T-helper 1 cell treated with Interleukin-12 subunit alpha and Interleukin-12 subunit beta and Interleukin-4 antibody, amounts not matched to agents 30 ng/mL and 1 ng/mL, for 36 hours (primary cell): ENCODE measurements at regions not wholly inside any gene's neighbourhood (a gene's known extent, or its start where the extent isn't known, plus 50 kb on each side); places are given as distances from the start of the nearest gene placed in this dataset.
"Not testable (repeated sequence)": the region's sequence is repeated elsewhere in the genome, so short reads cannot be mapped to it uniquely, and the experiment has no call there.

Experiments
- intact Hi-C: fragments of 100-400 bp; cut with micrococcal nuclease; formaldehyde crosslinking; loops from one replicate; pipeline ENCODE4 v1.15.1; 2024

- intact Hi-C loops: no loop called here
Measured at GRCh38 chr14:38718519-38718918, 384.5 kb downstream of the SEC23A start.

- intact Hi-C loops: no loop called here
Measured at GRCh38 chr14:38716926-38717325, 386.1 kb downstream of the SEC23A start.

GRCh38 chr14:38710881-38711280, 392.2 kb downstream of the SEC23A start:
- intact Hi-C loops: no loop called here

GRCh38 chr14:38710196-38710595, 392.8 kb downstream of the SEC23A start:
- intact Hi-C loops: no loop called here

GRCh38 chr14:38705220-38705619, 397.8 kb downstream of the SEC23A start:
- intact Hi-C loops: no loop called here

GRCh38 chr14:38704220-38704619, 398.8 kb downstream of the SEC23A start:
- intact Hi-C loops: no loop called here

- intact Hi-C loops: no loop called here
Measured at GRCh38 chr14:38696925-38697324, 406.1 kb downstream of the SEC23A start.

GRCh38 chr14:38693423-38693822, 409.6 kb downstream of the SEC23A start:
- intact Hi-C loops: no loop called here

- intact Hi-C loops: no loop called here
Measured at GRCh38 chr14:38669027-38669426, 413.1 kb upstream of the CLEC14A start.

GRCh38 chr14:38663382-38663781, 407.5 kb upstream of the CLEC14A start:
- intact Hi-C loops: no loop called here

GRCh38 chr14:38662781-38663180, 406.9 kb upstream of the CLEC14A start:
- intact Hi-C loops: no loop called here

- intact Hi-C loops: no loop called here
Measured at GRCh38 chr14:38646391-38646790, 390.5 kb upstream of the CLEC14A start.

- intact Hi-C loops: not testable (repeated sequence)
Measured at GRCh38 chr14:38634913-38635312, 379.0 kb upstream of the CLEC14A start.

GRCh38 chr14:38629412-38629811, 373.5 kb upstream of the CLEC14A start:
- intact Hi-C loops: no loop called here

GRCh38 chr14:38627163-38627562, 371.3 kb upstream of the CLEC14A start:
- intact Hi-C loops: no loop called here

- intact Hi-C loops: no loop called here
Measured at GRCh38 chr14:38623661-38624060, 367.8 kb upstream of the CLEC14A start.

- intact Hi-C loops: no loop called here
Measured at GRCh38 chr14:38618514-38618913, 362.6 kb upstream of the CLEC14A start.

- intact Hi-C loops: no loop called here
Measured at GRCh38 chr14:38616959-38617358, 361.1 kb upstream of the CLEC14A start.

- intact Hi-C loops: no loop called here
Measured at GRCh38 chr14:38611928-38612327, 356.0 kb upstream of the CLEC14A start.

GRCh38 chr14:38608244-38608643, 352.4 kb upstream of the CLEC14A start:
- intact Hi-C loops: no loop called here

GRCh38 chr14:38605193-38606114, 349.6 kb upstream of the CLEC14A start:
- intact Hi-C loops: no loop called here

- intact Hi-C loops: not testable (repeated sequence)
Measured at GRCh38 chr14:38600572-38600971, 344.7 kb upstream of the CLEC14A start.

- intact Hi-C loops: no loop called here
Measured at GRCh38 chr14:38593476-38593875, 337.6 kb upstream of the CLEC14A start.
